ENCODE measurements at regions not wholly inside any gene's neighbourhood (a gene's known extent, or its start where the extent isn't known, plus 50 kb on each side); places are given as distances from the start of the nearest gene placed in this dataset.
A peak's percentile ranks its signal among the peaks of the same experiment; 100 is the strongest.

- DNase-seq (ENCODE audit: low spot score) = no peak
These were observed 163.5 kb downstream of the GLI2 start for GRCh38 chr2:120898961-120899750.

GRCh38 chr2:120899771-120900170, 164.1 kb downstream of the GLI2 start:
- no peak for DNase-seq (ENCODE audit: low spot score)

GRCh38 chr2:120901201-120901600, 165.5 kb downstream of the GLI2 start:
- DNase-seq (ENCODE audit: low spot score) = no peak

GRCh38 chr2:120902592-120902991, 166.9 kb downstream of the GLI2 start:
- DNase-seq (ENCODE audit: low spot score) = no peak

- DNase-seq (ENCODE audit: low spot score) = no peak
These were observed 168.7 kb downstream of the GLI2 start for GRCh38 chr2:120904379-120904778.

GRCh38 chr2:120904830-120905234, 169.2 kb downstream of the GLI2 start:
- DNase-seq (ENCODE audit: low spot score) = no peak

GRCh38 chr2:120905298-120905697, 169.6 kb downstream of the GLI2 start:
- no peak for DNase-seq (ENCODE audit: low spot score)

- no peak for DNase-seq (ENCODE audit: low spot score)
These were observed 170.3 kb downstream of the GLI2 start for GRCh38 chr2:120905824-120906571.

- DNase-seq (ENCODE audit: low spot score) = no peak
These were observed 171.2 kb downstream of the GLI2 start for GRCh38 chr2:120906914-120907313.

- no peak for DNase-seq (ENCODE audit: low spot score)
These were observed 172.2 kb downstream of the GLI2 start for GRCh38 chr2:120907822-120908221.

GRCh38 chr2:120908314-120908975, 172.8 kb downstream of the GLI2 start:
- no peak for DNase-seq (ENCODE audit: low spot score)

GRCh38 chr2:120909102-120909501, 173.4 kb downstream of the GLI2 start:
- no peak for DNase-seq (ENCODE audit: low spot score)

- no peak for DNase-seq (ENCODE audit: low spot score)
These were observed 174.5 kb downstream of the GLI2 start for GRCh38 chr2:120910164-120910563.

- no peak for DNase-seq (ENCODE audit: low spot score)
These were observed 175.6 kb downstream of the GLI2 start for GRCh38 chr2:120910956-120911951.

GRCh38 chr2:120912101-120912985, 176.7 kb downstream of the GLI2 start:
- peak; percentile 51 for DNase-seq (ENCODE audit: low spot score)

- no peak for DNase-seq (ENCODE audit: low spot score)
These were observed 178.5 kb downstream of the GLI2 start for GRCh38 chr2:120913972-120914838.

- DNase-seq (ENCODE audit: low spot score) = no peak
These were observed 179.3 kb downstream of the GLI2 start for GRCh38 chr2:120914839-120915521.

GRCh38 chr2:120915670-120916069, 180.0 kb downstream of the GLI2 start:
- no peak for DNase-seq (ENCODE audit: low spot score)

GRCh38 chr2:120916446-120916845, 180.8 kb downstream of the GLI2 start:
- DNase-seq (ENCODE audit: low spot score) = no peak

Measured in globus pallidus (tissue), 1 donor.